HG03108 (cell line): ENCODE measurements at regions not wholly inside any gene's neighbourhood (a gene's known extent, or its start where the extent isn't known, plus 50 kb on each side); places are given as distances from the start of the nearest gene placed in this dataset.

Experiments
- ATAC-seq: cut with Tn5 transposase; IDR thresholded peaks from one replicate; pipeline ENCODE4 v1.9.1; 2021; ENCODE audit warnings: moderate library complexity; ENCODE audit not compliant: unreplicated experiment

- ATAC-seq = no peak
Observed at GRCh38 chr1:96634883-96635282, 86.7 kb upstream of the PTBP2 start.

- no peak for ATAC-seq
Observed at GRCh38 chr1:96641282-96641681, 80.3 kb upstream of the PTBP2 start.

- ATAC-seq = no peak
Observed at GRCh38 chr1:96643519-96643918, 78.1 kb upstream of the PTBP2 start.

- no peak for ATAC-seq
Observed at GRCh38 chr1:96649301-96649700, 72.3 kb upstream of the PTBP2 start.

- no peak for ATAC-seq
Observed at GRCh38 chr1:96651517-96651916, 70.1 kb upstream of the PTBP2 start.

GRCh38 chr1:96660051-96660450 is 61.5 kb upstream of the PTBP2 start:
- ATAC-seq = no peak

- no peak for ATAC-seq
Observed at GRCh38 chr1:96660503-96660902, 61.1 kb upstream of the PTBP2 start.
